ENCODE measurements at regions not wholly inside any gene's neighbourhood (a gene's known extent, or its start where the extent isn't known, plus 50 kb on each side); places are given as distances from the start of the nearest gene placed in this dataset.

- TF ChIP-seq CTCF (IDR thresholded peaks at IDR 0.05; ENCODE audit: low read depth, low read length, missing input control) (no peak), MAX (IDR thresholded peaks at IDR 0.05) (no peak), JUND (IDR thresholded peaks at IDR 0.05) (no peak), REST (IDR thresholded peaks at IDR 0.05) (no peak), TAF1 (conservative IDR thresholded peaks at IDR 0.05) (no peak), ZBTB33 (IDR thresholded peaks at IDR 0.05) (no peak), RAD21 (IDR thresholded peaks at IDR 0.05) (no peak), NR2F2 (IDR thresholded peaks at IDR 0.05) (no peak)
Observed at GRCh38 chr14:71183876-71184689, 276.8 kb downstream of the PCNX1 start.
